GM12878 (cell line): ENCODE measurements at regions not wholly inside any gene's neighbourhood (a gene's known extent, or its start where the extent isn't known, plus 50 kb on each side); places are given as distances from the start of the nearest gene placed in this dataset.

Experiments
- ATAC-seq: fragments of 200-7000 bp; cut with Tn5 transposase; 3 replicates; pipeline ENCODE4 v1.9.1; 2020; ENCODE audit warnings: mild to moderate bottlenecking, moderate library complexity
- BruUV-seq: library from RNA; stranded (reverse); fragments of 400-500 nt; replicated peaks from 2 replicates; lab custom pipeline; 2021; lab: Mats Ljungman, UMichigan
- CTCF ChIA-PET: fragments of 300-600 bp; sonication (Branson Sonifier 250); formaldehyde crosslinking; extraction: SDS; loops from one replicate; lab custom pipeline; 2021; ENCODE audit warnings: inconsistent platforms; lab: Yijun Ruan, JAX
- POLR2A ChIA-PET: fragments of 350-600 bp; formaldehyde crosslinking; extraction: SDS; loops from one replicate; lab custom pipeline; 2021; ENCODE audit warnings: inconsistent platforms; lab: Charles Lee
- RAD21 ChIA-PET: fragments of 300-600 bp; sonication (Branson Sonifier 250); formaldehyde crosslinking; loops from one replicate; lab custom pipeline; 2023; ENCODE audit warnings: antibody characterized with exemption; ENCODE audit not compliant: unreplicated experiment; lab: Charles Lee
- SMC1A ChIA-PET: fragments of 300-600 bp; sonication (Branson Sonifier 250); formaldehyde crosslinking; loops from one replicate; lab custom pipeline; 2023; ENCODE audit not compliant: unreplicated experiment, uncharacterized antibody; lab: Charles Lee
- DNase-seq: peaks from one replicate; pipeline ENCODE4 v3.0.0-alpha.2; 2011; ENCODE audit warnings: low read depth, low spot score
- FAIRE-seq: peaks from 3 replicates; lab custom pipeline; 2011; peaks lifted over from hg19 to GRCh38; lab: Jason Lieb, UNC
- H2AFZ ChIP-seq: 2 replicates; pipeline ENCODE4 v1.6.0; 2011; ENCODE audit warnings: low read depth, low read length, control low read depth; ENCODE audit not compliant: control insufficient read depth
- H3K27ac ChIP-seq: 2 replicates; pipeline ENCODE4 v1.5.1; 2011; ENCODE audit warnings: control low read depth; ENCODE audit not compliant: control insufficient read depth, insufficient read depth
- H3K27me3 ChIP-seq, 2 experiments: replicated peaks in 1 of 2; 2 replicates each; pipeline versions ENCODE4 v1.6.0 to v1.6.1; 2011; ENCODE audit warnings: low read length in 1 of 2; ENCODE audit not compliant: control insufficient read depth in 2 of 2, insufficient read depth in 2 of 2
- H3K36me3 ChIP-seq, 2 experiments: 2 replicates each; pipeline ENCODE4 v1.5.1; 2011; ENCODE audit warnings: low read length in 1 of 2; ENCODE audit not compliant: control insufficient read depth in 2 of 2, insufficient read depth in 2 of 2
- H3K4me1 ChIP-seq: 2 replicates; pipeline ENCODE4 v1.6.1; 2011; ENCODE audit warnings: mild to moderate bottlenecking, low read length, moderate library complexity, mixed read lengths; ENCODE audit not compliant: control insufficient read depth, insufficient read depth
- H3K4me2 ChIP-seq: 2 replicates; pipeline ENCODE4 v1.6.0; 2011; ENCODE audit warnings: control low read depth; ENCODE audit not compliant: control insufficient read depth, insufficient read depth
- H3K4me3 ChIP-seq: fragments of 200-600 bp; sonication (generic); 2 replicates; pipeline ENCODE4 v1.5.1; 2016
- H3K79me2 ChIP-seq: 2 replicates; pipeline ENCODE4 v1.6.0; 2011; ENCODE audit warnings: low read length; ENCODE audit not compliant: control insufficient read depth, insufficient read depth
- H3K9ac ChIP-seq: 2 replicates; pipeline ENCODE4 v1.8.0; 2011; ENCODE audit warnings: low read length, control low read depth, mixed read lengths; ENCODE audit not compliant: control insufficient read depth, insufficient read depth
- H3K9me3 ChIP-seq: replicated peaks from 3 replicates; pipeline ENCODE4 v1.5.1; 2011; ENCODE audit warnings: mild to moderate bottlenecking, low read length; ENCODE audit not compliant: control insufficient read depth, insufficient read depth
- H4K20me1 ChIP-seq: 2 replicates; pipeline ENCODE4 v1.6.0; 2011; ENCODE audit not compliant: control insufficient read depth, insufficient read depth
- EP300 ChIP-seq, 2 experiments: fragments of 150-350 bp in 1 of 2; IDR thresholded peaks; 2 replicates each; pipeline ENCODE4 v1.6.1; 2011 to 2012; ENCODE audit warnings: low read depth in 2 of 2, low read length in 2 of 2, borderline replicate concordance in 1 of 2, improper control_type of control experiment in 1 of 2, inconsistent platforms in 1 of 2; ENCODE audit not compliant: control insufficient read depth in 1 of 2
- HSF1 ChIP-seq: fragments of 150-350 bp; IDR thresholded peaks from 2 replicates; pipeline ENCODE4 v1.6.1; 2014; ENCODE audit warnings: mild to moderate bottlenecking, low read depth, low read length
- IRF4 ChIP-seq: IDR thresholded peaks from 2 replicates; pipeline ENCODE4 v1.6.1; 2011; ENCODE audit warnings: low read depth, low read length
- JUND ChIP-seq: IDR thresholded peaks from 2 replicates; pipeline ENCODE4 v1.6.1; 2012; ENCODE audit warnings: low read depth, mild to moderate bottlenecking, low read length, improper control_type of control experiment, moderate library complexity
- KLF5 ChIP-seq: fragments of 450-650 bp; IDR thresholded peaks from 2 replicates; pipeline ENCODE4 v1.6.1; 2014; ENCODE audit warnings: mild to moderate bottlenecking; ENCODE audit not compliant: partially characterized antibody
- MYB ChIP-seq: fragments of 150-350 bp; IDR thresholded peaks from 2 replicates; pipeline ENCODE4 v1.6.1; 2014; ENCODE audit warnings: mild to moderate bottlenecking, low read depth, low read length, borderline replicate concordance
- NBN ChIP-seq: fragments of 450-650 bp; IDR thresholded peaks from 2 replicates; pipeline ENCODE4 v1.6.1; 2016
- NR2C2 ChIP-seq: IDR thresholded peaks from 2 replicates; pipeline ENCODE4 v1.6.1; 2011; ENCODE audit warnings: borderline replicate concordance, low read depth; ENCODE audit not compliant: control insufficient read depth, insufficient read length
- POLR2AphosphoS2 ChIP-seq: IDR thresholded peaks from 2 replicates; pipeline ENCODE4 v1.6.1; 2011; ENCODE audit warnings: low read depth, mild to moderate bottlenecking, low read length, improper control_type of control experiment, moderate library complexity
- RCOR1 ChIP-seq: conservative IDR thresholded peaks from 2 replicates; pipeline ENCODE4 v1.6.1; 2012; ENCODE audit warnings: low read depth, low read length, improper control_type of control experiment
- RFX5 ChIP-seq: IDR thresholded peaks from 2 replicates; pipeline ENCODE4 v1.6.1; 2011; ENCODE audit warnings: low read depth, low read length, improper control_type of control experiment
- RUNX3 ChIP-seq: IDR thresholded peaks from 2 replicates; pipeline ENCODE4 v1.6.1; 2012; ENCODE audit warnings: low read length, inconsistent platforms
- SIX5 ChIP-seq: IDR thresholded peaks from 2 replicates; pipeline ENCODE4 v1.6.1; 2011; ENCODE audit warnings: mild to moderate bottlenecking, low read depth, low read length, moderate library complexity; ENCODE audit not compliant: severe bottlenecking
- SRF ChIP-seq, 2 experiments: IDR thresholded peaks; 2 replicates each; pipeline ENCODE4 v1.6.1; 2011; ENCODE audit warnings: low read depth in 2 of 2, low read length in 2 of 2, mild to moderate bottlenecking in 1 of 2, moderate library complexity in 1 of 2
- SUZ12 ChIP-seq: fragments of 200-600 bp; sonication (generic); IDR thresholded peaks from one replicate; pipeline ENCODE4 v1.6.1; 2018; ENCODE audit warnings: antibody characterized with exemption, mild to moderate bottlenecking; ENCODE audit not compliant: unreplicated experiment
- TCF12 ChIP-seq: IDR thresholded peaks from 2 replicates; pipeline ENCODE4 v1.6.1; 2011; ENCODE audit warnings: low read depth, mild to moderate bottlenecking, low read length
- ZNF384 ChIP-seq: IDR thresholded peaks from 2 replicates; pipeline ENCODE4 v1.6.1; 2012; ENCODE audit warnings: low read depth, mild to moderate bottlenecking, low read length, improper control_type of control experiment, borderline replicate concordance
- WGBS: methylation state at CpG from one replicate; pipeline ENCODE4 v1.1.6; 2016; ENCODE audit warnings: low lambda C conversion rate; ENCODE audit not compliant: insufficient replicate concordance, insufficient coverage; ENCODE audit errors: missing lambda C conversion rate; 5-methylcytosine and 5-hydroxymethylcytosine counted together
- in situ Hi-C: fragments of 300-500 bp; cut with MboI; formaldehyde crosslinking; loops from 9 replicates; pipeline ENCODE4 v1.14.3; 2018; ENCODE audit warnings: mixed read lengths
- intact Hi-C: fragments of 100-400 bp; cut with micrococcal nuclease; formaldehyde crosslinking; loops from one replicate; pipeline ENCODE4 v1.14.2; 2022; ENCODE audit not compliant: unreplicated experiment
- TF ChIP-seq, protein P1 (sequence below): IDR thresholded peaks from 2 replicates; pipeline ENCODE4 v1.6.1; 2012; ENCODE audit warnings: mild to moderate bottlenecking, low read depth, low read length

DNA sequence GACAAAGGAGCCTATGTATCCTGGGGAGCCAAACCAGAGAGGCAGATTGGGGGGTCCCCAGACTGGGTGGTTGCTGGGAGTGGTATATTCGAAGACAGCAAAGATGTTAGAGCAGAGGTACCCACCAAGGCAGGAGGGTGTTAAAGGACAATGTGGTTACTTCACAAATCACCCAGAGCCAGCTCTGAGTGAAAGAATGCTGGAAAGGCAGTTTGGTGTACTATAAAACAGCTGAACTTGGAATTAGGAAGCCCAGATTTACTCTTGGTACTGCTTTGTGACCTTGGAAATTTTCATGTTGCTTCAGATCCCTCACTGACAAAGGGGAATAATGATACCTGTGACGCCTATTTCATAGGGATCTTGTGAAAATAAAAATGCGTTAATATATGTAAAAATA lies 121.6 kb downstream of the CD164 start:
- Histone ChIP-seq H3K9ac (no peak overlapping the region), H3K36me3 (no peaks in the 10 kb centered on the region), H3K27ac (no peak overlapping the region), H3K27me3 (no peaks in the 10 kb centered on the region; a peak in 2 of 4 replicates), H3K9me3 (no peaks in the 10 kb centered on the region), H3K79me2 (no peaks in the 10 kb centered on the region), H4K20me1 (no peaks in the 10 kb centered on the region), H3K4me3 (no peak overlapping the region), H2AFZ (no peak overlapping the region), H3K4me1 (no peaks in the 10 kb centered on the region), H3K4me2 (no peak overlapping the region)
- FAIRE-seq, result no peak
- no peak for TF ChIP-seq JUND
- TF ChIP-seq MYB, result no peak
- TF ChIP-seq SRF (IDR thresholded peaks at IDR 0.05; ENCODE audit: low read depth in 2 of 2, low read length in 2 of 2), result no peak
- TF ChIP-seq NR2C2, result no peak
- TF ChIP-seq KLF5, result no peak
- TF ChIP-seq NBN, result no peak
- TF ChIP-seq RFX5, result no peak
- TF ChIP-seq POLR2AphosphoS2, result no peak
- TF ChIP-seq RCOR1, result no peak
- no peak for TF ChIP-seq TCF12
- no peak for TF ChIP-seq HSF1
- no peak for TF ChIP-seq ZNF384
- TF ChIP-seq EP300 (IDR thresholded peaks at IDR 0.05; ENCODE audit: borderline replicate concordance in 1 of 2, control insufficient read depth in 1 of 2, low read depth in 2 of 2, low read length in 2 of 2), result no peak
- no peak for TF ChIP-seq RUNX3
- TF ChIP-seq SUZ12, result no peak
- no peak for TF ChIP-seq SIX5
- no peak for TF ChIP-seq IRF4
- TF ChIP-seq, protein P1, sequence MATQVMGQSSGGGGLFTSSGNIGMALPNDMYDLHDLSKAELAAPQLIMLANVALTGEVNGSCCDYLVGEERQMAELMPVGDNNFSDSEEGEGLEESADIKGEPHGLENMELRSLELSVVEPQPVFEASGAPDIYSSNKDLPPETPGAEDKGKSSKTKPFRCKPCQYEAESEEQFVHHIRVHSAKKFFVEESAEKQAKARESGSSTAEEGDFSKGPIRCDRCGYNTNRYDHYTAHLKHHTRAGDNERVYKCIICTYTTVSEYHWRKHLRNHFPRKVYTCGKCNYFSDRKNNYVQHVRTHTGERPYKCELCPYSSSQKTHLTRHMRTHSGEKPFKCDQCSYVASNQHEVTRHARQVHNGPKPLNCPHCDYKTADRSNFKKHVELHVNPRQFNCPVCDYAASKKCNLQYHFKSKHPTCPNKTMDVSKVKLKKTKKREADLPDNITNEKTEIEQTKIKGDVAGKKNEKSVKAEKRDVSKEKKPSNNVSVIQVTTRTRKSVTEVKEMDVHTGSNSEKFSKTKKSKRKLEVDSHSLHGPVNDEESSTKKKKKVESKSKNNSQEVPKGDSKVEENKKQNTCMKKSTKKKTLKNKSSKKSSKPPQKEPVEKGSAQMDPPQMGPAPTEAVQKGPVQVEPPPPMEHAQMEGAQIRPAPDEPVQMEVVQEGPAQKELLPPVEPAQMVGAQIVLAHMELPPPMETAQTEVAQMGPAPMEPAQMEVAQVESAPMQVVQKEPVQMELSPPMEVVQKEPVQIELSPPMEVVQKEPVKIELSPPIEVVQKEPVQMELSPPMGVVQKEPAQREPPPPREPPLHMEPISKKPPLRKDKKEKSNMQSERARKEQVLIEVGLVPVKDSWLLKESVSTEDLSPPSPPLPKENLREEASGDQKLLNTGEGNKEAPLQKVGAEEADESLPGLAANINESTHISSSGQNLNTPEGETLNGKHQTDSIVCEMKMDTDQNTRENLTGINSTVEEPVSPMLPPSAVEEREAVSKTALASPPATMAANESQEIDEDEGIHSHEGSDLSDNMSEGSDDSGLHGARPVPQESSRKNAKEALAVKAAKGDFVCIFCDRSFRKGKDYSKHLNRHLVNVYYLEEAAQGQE, result no peak
- ChIA-PET SMC1A (no interaction called here), POLR2A (no interaction called here), RAD21 (no interaction called here), CTCF (no interaction called here)
- no TSS peak for BruUV-seq
- DNase-seq, result no peak
- 36% methylated on average over 3 of the region's 3 CpGs for WGBS
- no peak for ATAC-seq
- intact Hi-C loops (no loop called here), in situ Hi-C loops (no loop called here)
